Hepatic stellate cell (primary cell): ENCODE measurements at regions not wholly inside any gene's neighbourhood (a gene's known extent, or its start where the extent isn't known, plus 50 kb on each side); places are given as distances from the start of the nearest gene placed in this dataset.
A peak's percentile ranks its signal among the peaks of the same experiment; 100 is the strongest.

Experiments used
- DNase-seq: peaks from one replicate; pipeline ENCODE4 v3.0.0; 2011; ENCODE audit warnings: low spot score

DNA sequence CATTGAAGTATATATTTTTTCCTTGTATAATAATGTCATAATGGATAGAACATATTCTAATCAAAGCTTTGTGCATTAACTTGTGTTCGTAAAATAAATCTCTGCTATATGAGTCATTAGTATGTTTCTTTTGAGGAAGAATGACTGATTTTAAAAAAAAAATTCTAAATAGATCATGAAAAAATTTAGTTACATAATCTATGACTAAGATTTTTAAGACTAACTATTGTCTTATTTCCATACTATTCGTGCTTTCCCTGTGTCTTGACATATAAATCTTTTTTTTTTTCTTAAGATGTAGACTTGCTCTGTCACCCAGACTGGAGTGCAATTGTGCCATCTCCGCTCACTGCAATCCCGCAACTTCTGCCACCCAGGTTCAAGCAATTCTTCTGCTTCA is 226.1 kb downstream of the DSEL start:
- DNase-seq: no peak

DNA sequence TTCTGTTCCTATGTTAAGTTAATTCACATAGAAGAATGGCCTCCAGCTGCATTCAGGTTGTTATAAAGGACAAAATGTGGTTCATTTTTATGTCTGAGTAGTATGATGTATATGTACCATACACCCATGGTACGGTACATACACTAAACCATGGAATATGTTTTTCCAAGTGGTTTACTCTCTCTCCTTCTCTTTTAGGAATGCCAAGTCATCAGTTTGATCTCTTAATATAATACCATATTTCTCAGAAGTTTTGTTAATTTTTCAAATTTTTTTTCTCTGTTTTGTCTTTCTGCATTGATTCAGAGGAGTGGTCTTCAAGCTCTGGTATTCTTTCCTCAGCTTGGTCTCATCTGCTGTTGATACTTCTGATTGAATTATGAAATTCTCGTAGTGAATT is 230.9 kb downstream of the DSEL start:
- DNase-seq: no peak

DNA sequence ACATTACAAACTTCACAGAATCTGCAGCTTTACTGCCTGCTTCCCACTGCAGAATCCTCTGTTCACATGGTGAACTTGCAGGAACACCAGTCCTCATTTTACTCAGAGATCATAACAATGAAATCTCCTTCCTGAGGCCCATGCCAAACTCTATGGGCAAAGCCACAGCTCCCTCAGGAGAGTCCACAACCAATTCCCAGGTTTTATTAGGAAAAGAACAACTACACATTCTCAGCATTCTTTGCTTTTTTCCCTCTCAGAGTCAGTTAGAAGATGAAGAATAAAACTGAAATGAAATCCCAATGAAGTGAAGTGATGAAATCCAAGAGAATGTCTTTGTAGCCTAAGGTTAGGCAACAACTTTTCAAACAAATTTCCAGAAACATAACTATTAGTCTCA is 233.7 kb downstream of the DSEL start:
- DNase-seq: no peak

DNA sequence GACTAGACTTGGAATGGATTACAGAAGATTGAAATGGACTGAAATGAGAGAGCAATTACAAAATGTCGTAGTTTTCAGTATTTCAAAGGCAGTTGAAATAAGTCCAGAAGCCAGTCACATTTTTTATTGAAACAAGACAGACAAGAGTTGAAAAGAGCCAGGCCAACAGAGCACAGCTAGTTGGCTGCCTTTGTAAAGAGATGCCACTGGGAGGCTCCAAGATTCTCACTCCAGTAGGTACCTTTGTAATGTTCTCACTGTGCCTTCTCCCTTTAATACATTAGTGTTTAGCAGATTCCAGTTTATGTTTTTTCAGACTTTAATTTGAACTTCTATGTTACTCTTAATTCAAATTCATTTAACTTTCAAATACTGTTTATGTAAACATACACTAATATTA is 234.8 kb downstream of the DSEL start:
- no peak for DNase-seq

DNA sequence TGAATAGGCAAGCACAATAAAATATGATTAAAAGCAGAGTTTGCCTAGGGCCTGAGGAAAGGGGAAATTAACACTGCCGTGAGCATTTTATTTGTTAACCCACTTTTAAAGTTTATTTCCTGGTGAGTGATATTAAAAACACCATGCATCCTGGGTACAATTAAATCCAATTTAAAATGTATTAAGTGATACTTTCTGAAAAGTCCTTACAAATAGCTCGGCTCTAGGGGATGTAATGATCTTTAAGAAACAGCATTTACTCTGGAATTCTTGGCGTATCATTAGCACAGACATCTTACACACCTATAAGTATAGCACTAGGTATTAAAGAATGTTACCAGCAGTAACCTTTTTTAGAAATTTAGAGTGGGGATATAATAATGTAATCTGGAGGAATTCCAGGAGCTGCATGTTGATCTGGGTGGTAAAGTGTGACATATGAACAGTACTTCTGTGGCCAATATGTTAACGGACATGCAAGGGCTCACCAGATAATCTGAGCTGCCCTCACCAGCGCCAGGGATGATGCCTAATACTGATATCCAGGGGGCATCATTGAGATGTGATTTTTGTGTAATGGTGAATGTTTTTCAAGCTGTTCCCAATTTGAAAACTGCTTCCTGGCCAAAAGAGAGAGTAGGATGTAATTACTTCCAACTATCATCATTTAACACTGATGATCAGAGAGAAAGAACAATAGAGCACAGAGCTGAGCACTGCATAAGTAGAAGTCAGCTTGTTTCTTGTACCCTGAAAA is 235.9 kb downstream of the DSEL start:
- DNase-seq: no peak

DNA sequence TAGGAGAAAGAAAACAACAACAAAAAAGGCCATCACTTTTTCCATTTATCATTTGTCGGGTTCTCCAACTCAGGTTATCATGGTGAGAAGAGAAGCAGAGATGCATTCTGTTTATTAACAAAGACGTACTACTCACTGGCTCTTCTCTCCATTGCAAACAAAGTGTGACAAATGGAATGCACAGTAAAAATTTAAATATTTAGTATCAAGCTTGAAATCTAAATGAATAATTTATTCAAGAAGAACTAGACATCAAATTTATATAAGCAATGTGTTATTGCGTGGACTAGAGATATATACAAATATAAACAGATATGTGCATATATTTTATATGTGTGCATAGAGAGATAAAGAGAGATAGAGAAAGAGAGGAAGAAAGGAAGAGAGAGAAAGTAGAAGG is 236.5 kb downstream of the DSEL start:
- no peak for DNase-seq

DNA sequence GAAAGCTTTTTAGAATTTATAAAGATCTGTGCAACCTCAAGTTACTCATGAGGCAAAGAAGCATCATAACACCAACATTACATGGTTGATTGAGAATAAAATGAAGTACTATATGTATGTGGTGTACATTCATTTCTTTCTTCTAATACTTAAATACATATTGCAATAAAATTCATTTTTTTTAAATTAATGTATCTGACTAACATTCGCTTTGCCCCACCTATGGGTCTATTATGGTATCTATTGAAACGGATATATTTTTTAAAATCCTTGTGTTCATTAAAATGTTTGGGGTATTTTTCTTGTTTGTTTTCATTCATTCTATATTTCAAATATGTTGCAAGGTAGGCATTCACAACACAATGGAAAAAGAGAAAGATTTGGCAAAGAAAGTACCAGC is 237.5 kb downstream of the DSEL start:
- no peak for DNase-seq

DNA sequence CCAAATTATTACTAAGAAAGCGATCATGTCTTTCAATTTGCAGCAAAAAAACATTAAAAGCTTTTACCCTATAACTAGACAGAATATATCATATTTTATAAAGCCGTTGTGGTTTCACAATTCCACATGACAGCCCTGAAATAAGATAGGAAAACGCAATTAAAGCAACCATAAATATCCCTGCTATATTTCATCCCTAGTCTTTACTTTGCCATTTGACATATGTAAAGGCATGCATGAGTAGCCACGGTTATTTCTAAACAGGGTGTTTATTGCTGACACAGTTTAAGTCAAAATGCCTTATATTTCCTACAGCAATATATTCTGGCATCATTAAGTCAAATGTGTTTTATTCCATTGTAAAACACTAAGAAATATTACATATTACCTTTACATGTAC is 239.9 kb downstream of the DSEL start:
- no peak for DNase-seq

DNA sequence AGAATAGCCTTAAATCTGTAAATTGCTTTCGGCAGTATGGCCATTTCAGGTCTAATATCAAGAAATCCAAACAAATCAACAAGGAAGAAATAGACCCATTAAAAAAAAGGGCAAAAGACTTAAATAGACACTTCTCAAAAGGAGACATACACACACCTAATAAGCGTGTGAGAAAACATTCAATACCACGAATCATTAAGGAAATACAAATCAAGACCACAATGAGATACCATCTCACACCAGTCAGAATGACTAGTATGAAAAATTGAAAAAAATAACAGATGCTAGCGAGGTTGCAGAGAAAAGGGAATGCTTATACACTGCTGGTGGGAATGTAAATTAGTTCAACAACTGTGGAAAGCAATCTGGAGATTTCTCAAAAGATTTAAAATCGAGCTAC is 243.2 kb downstream of the DSEL start:
- no peak for DNase-seq

DNA sequence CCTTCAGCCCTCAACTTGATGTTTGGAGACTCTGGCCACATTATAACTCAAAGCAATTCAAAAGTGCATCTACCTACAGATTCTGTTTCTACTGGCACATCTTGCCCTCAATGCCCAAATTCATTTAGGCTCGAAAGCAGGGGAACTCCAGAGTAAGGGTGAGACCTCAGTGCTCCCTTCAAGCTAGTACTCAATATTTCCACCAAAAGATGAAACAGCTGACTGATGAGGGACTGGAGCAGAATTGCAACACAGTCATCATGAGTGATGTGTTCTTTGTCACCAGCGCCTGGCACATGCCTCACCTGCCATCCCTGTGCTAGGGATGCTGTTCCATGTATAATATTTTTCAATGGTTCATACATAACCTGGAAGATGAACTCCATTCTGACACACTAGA is 247.3 kb downstream of the DSEL start:
- no peak for DNase-seq

DNA sequence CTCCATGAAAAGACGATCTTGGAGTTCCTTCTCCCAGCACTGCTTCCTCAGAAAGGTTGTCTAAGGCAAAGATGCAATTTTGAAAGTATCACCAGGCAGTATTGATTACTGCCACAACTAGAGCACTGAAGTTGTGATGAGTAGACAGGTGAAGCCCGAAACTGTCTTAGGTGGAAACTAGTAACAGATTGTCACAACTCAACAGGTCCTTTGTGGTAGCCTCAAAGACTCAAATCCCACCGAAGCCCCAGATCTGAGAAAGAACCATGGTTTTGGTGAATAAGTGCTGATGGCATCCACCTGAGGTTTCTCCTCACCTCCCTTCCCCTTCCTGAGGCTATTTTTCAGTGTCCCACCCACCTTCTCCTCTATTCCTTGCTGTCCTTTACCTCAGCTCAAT is 248.0 kb downstream of the DSEL start:
- no peak for DNase-seq

DNA sequence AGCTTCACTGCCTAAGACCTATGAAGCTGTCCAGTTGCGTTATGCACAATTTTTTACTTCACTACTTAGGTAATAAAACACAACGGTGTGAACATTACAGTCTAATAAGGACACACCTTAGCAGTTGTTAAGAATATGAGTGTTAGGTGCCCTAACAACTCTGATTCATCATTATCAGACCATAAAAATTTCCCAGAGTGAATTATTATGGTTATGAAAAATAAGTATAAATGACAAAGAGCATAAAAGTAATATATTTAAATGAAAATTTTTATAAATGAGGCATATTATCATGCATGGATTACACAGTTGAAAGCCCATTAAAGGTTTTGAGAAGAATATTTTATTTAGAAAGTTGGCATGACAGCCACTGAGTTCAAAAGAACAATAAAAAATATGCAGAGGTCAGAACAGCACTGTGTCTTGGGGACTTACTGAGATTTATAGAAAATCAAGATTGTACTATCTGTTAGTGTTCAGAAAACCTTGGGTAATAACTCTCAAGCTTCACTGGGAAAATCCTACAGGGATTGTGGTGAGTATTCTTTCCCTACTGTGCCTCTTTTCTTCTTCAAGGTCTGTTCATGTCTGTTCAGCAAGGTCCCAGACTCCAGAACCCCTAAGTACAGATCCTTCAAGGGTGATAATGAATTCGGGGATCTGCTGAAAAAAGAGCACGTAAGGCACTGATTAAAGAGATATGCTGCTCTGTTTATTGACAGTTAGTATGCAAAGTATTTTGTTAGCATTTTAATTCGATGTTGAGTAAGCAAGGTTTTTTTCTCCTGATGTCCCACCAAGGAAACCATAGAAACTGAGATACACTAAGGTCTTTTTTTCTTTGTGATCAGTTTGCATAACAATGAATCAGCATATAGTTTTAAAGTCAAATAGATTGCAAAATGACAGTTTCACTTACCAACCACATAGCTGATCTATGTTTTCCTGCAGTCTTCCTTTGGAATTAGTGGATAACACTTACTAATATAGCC is 250.0 kb downstream of the DSEL start:
- no peak for DNase-seq

DNA sequence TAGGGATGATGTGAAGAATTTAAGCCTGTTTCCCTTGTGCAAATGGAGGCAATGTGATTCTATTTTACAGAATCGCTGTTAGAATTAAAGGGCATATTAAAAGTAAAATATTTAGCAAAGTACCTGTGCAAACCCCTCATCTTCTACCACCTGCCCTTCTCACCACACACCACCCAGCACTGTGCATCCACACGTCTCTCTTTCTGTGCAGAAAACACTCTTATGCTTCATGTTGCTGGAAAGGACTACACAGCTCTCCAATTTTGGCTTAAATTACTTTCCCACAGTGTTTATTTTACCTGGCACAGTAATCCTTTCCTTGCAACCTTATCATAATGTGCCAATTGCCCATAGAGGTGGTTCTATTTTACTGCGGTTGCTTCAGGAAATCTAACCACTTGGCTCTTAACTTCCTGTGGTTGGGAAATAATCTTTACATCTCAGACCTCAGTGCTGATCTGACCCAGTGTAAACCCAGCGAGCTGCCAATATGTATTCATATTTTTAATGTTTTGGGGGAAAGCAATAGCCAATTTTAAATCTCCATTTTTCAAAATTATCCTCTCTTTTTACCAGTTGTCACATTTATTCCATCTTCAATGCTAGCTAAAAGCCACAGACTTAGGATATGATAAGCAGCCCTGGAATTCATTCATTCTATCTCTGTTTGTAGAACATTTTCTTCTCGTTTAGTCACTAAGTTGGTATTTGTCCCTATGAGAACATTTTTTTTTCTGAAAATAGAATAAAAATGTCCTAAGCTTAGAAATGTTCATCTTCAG is 250.9 kb downstream of the DSEL start:
- peak; percentile 21 for DNase-seq

DNA sequence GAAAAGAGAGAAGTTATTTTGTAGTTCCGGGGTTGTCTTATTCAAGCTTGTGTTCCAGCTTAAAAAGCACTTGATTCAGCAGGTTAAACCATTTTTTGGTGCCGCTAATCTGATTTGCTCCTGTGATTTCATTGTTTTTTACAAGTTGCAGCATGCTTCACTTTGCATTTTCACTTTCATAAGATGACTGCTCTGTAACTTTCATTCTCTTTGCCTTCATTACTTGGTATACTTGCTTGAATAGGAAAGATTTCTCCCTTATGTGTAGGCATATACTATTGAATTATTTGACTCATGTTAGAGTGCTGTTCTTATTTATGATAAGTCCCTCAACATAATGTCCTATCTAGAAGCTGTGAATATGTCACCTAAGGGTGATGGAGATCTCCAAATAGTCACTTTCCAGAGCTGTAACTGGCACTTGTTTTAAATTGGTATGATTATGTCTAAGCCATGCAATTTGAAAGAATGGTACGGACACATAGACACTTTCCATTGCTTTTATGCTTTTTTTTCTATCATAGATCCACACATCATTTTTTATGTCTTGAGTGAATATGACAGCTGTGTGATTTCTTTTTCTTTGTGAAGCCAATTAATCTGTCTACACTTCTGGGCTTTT is 254.5 kb downstream of the DSEL start:
- DNase-seq: no peak

DNA sequence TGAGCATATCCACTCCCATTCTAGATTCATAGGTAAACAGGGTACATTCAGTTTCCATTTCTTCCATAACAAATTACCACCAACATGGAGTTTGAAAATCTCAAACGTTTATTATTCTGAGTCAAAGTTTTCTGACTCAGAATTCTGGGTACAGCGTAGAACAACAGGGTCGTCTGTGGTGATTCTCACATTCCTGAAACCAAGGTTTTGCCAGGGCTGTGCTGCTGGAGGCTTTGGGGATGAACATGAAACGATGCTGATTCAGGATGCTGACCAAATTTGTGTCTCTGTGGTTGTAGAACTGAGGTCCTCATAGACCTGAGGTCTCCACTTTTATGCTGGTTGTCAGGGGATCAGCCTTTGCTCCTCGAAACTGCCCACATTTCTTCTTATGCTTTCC is 255.7 kb downstream of the DSEL start:
- no peak for DNase-seq

DNA sequence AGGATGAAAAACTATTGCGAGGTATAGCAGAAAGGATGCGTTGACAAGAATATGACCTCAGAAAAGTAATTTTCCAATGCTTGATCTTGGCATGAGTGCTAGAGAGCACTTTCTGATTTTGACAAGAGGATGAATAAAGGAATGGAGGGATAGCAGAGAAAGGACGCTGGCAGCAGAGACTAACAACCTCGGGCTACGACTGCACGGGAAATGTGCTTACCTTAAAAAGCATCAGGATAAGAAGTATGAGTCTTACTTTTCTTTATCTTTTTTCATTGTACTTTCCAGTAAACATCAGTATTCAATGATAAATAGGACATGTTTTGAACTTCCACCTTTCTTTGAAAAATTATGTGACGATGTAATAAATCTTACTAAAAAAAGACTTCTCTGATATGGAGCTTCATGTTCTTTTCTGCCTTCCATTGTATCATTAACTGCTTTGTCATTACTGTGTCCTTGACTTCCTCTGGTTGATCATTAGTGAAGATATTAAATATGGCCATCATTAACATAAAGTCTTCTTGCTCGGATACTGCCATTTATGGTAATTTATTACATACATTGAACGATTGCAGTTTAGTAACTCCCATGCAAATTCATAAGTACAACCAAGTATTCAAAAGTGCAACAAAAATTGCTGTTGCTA is 265.6 kb downstream of the DSEL start:
- no peak for DNase-seq

DNA sequence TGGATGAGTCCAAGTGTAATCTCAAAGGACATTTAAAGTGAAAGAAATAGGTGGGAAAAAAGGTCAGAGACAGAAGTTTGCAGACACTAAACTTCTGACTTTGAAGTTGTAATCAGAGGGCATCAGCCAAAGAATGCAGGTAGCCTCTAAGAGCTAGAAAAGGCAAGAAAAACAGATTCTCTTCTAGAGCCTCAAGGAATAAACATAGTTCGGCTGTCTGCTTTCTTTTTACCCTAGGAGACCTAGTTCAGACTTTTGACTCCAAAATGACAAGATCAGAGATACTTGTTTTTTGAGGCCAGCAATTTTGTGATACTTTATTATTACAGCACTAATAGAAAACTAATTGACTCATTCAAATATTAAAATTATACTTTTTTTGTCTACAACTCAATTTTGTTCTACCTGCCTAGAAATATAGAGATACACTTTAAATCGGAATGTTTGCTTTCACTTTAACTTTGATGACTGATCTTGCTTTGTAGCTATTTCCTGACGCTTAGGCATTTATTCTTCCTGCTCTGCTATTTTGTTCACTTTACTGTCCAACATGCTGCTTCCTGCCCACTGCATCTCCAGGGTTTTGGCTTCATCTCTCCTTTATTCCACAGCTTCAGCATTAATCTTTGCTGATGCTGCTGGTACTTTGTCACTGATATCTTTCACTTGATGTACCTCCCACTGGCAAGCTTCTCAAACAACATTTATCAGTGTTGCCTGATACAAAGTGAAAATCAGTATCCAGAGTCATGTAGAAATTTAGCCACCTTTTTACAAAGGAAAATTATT is 272.5 kb downstream of the DSEL start:
- no peak for DNase-seq

DNA sequence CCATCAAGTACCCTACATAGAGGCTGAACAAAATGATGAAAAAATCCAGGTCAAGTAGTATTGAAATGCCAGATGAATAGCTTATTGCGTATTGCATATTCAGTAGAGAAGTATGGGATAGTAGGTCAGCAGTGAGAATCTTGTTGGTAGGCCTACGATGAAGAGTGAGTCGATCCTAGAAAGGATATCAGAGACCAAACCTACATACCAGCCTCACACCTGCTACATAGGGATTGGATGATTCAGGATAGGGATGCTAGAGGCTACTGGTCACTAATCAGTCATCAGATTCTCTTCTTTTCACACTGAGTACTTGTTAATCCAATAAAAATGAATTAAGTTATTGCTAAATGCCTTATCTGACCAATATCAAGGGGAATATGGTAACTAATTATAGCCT is 274.5 kb downstream of the DSEL start:
- DNase-seq: no peak

DNA sequence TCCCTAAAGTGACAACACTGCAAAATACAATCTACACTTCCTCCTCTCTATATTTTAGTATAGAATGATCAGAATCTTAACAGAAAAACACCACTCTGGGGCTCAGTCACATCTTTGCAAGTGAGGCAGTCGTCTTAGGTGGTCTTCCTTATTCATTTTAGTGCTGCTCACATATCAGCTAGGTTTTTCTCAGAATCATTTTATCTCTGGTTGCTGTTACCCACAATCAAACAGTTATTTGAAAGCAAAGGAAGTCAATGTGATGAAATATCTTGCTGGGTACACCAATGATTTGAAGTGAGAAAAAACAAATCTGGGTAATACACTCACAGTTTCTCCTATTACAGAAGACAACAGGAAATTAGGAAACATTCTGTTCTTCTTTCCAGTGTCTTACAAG is 275.2 kb downstream of the DSEL start:
- no peak for DNase-seq

DNA sequence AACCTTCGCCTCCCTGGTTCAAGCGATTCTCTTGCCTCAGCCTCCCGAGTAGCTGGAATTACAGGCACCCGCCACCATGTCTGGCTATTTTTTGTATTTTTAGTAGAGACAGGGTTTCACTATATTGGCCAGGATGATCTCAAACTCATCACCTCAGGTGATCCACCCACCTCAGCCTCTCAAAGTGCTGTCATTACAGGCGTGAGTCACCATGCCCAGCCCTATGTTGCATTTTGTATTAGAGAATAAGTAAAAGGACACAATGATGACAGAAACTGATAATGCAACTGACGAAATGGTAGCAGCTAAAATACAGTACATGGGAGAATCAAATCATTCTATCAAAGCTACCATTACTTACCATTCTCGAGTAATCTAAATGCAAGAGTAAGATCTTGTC is 276.7 kb downstream of the DSEL start:
- no peak for DNase-seq

DNA sequence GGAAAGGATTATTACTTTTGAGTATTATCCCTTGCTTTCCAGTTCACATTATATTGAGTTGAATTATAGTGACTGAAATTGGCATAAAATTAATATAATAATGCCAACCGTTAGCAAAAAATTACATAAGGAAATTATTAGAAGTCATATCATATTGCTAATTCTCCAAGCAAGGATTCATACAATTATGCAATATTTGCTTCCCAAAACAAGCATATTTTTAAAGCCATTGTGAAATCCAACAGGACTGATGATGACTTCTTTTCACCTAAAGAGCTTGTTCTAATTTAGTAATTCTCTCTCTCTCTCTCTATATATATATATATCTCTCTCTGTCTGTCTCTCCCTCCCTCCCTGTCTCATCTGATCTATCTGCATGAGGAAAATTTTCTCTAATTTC is 283.5 kb downstream of the DSEL start:
- DNase-seq: no peak
